Keratinocyte (primary cell): ENCODE measurements at regions not wholly inside any gene's neighbourhood (a gene's known extent, or its start where the extent isn't known, plus 50 kb on each side); places are given as distances from the start of the nearest gene placed in this dataset.

Experiments
- EZH2 ChIP-seq: IDR thresholded peaks from one replicate; pipeline ENCODE4 v1.6.1; 2012; ENCODE audit warnings: inconsistent platforms, mild to moderate bottlenecking, low read length, moderate library complexity
- TF ChIP-seq, protein P1 (sequence below), 3 experiments: IDR thresholded peaks in 1 of 3; conservative IDR thresholded peaks in 1 of 3; optimal IDR thresholded peaks in 1 of 3; 2 replicates in 2 of 3; 3 replicates in 1 of 3; pipeline versions ENCODE3 to v1.5.1; 2011; ENCODE audit warnings: low read length in 3 of 3, mild to moderate bottlenecking in 3 of 3, moderate library complexity in 2 of 3, control low read depth in 1 of 3, inconsistent platforms in 1 of 3; ENCODE audit not compliant: insufficient read depth in 2 of 3; ENCODE audit errors: extremely low read depth in 1 of 3

DNA sequence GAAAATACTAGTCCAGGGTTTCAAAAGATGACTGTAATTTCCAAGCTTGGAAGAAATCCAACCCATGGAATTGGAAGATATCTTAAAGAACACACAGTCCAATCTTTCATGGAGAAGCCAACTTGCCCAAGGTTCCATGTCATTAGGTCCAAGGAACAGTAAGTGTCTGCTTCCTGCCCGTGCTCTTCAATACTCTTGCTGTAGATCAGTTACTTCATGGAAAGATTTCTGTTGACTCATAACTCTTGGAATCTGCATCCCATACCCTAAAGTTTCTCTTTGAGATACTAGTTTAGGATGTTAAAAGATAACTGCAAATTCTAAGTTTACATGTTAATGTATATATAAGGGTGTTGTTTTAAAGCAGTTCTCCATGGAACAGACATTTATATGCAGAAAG is 127.9 kb upstream of the SLC13A1 start:
- no peak for TF ChIP-seq EZH2
- TF ChIP-seq, protein P1, sequence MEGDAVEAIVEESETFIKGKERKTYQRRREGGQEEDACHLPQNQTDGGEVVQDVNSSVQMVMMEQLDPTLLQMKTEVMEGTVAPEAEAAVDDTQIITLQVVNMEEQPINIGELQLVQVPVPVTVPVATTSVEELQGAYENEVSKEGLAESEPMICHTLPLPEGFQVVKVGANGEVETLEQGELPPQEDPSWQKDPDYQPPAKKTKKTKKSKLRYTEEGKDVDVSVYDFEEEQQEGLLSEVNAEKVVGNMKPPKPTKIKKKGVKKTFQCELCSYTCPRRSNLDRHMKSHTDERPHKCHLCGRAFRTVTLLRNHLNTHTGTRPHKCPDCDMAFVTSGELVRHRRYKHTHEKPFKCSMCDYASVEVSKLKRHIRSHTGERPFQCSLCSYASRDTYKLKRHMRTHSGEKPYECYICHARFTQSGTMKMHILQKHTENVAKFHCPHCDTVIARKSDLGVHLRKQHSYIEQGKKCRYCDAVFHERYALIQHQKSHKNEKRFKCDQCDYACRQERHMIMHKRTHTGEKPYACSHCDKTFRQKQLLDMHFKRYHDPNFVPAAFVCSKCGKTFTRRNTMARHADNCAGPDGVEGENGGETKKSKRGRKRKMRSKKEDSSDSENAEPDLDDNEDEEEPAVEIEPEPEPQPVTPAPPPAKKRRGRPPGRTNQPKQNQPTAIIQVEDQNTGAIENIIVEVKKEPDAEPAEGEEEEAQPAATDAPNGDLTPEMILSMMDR (optimal IDR thresholded peaks at IDR 0.05 in 1 of 3, IDR thresholded peaks at IDR 0.05 in 1 of 3, conservative IDR thresholded peaks at IDR 0.05 in 1 of 3; ENCODE audit: extremely low read depth in 1 of 3, insufficient read depth in 2 of 3, low read length in 3 of 3): no peak
